PFSK-1 (cell line): ENCODE measurements at regions not wholly inside any gene's neighbourhood (a gene's known extent, or its start where the extent isn't known, plus 50 kb on each side); places are given as distances from the start of the nearest gene placed in this dataset.

Experiments used
- FOXP2 ChIP-seq: optimal IDR thresholded peaks from 2 replicates; pipeline ENCODE3; 2011; ENCODE audit warnings: borderline replicate concordance, control low read depth, inconsistent platforms; ENCODE audit not compliant: insufficient read depth; ENCODE audit errors: extremely low read length, extremely low read depth
- POLR2AphosphoS5 ChIP-seq: IDR thresholded peaks from 2 replicates; pipeline ENCODE4 v1.6.1; 2012; ENCODE audit warnings: low read depth, mild to moderate bottlenecking, control low read depth, low read length, moderate library complexity
- TAF1 ChIP-seq: IDR thresholded peaks from 2 replicates; pipeline ENCODE4 v1.6.1; 2012; ENCODE audit warnings: low read length, control low read depth, borderline replicate concordance; ENCODE audit not compliant: insufficient read depth
- TF ChIP-seq, protein P1 (sequence below), 2 experiments: IDR thresholded peaks; 2 replicates each; pipeline versions ENCODE4 v1.6.1 to v1.8.0; 2011 to 2012; ENCODE audit warnings: low read depth in 2 of 2, low read length in 2 of 2, control low read depth in 1 of 2, inconsistent platforms in 1 of 2, mild to moderate bottlenecking in 1 of 2, moderate library complexity in 1 of 2; ENCODE audit not compliant: insufficient read depth in 1 of 2

DNA sequence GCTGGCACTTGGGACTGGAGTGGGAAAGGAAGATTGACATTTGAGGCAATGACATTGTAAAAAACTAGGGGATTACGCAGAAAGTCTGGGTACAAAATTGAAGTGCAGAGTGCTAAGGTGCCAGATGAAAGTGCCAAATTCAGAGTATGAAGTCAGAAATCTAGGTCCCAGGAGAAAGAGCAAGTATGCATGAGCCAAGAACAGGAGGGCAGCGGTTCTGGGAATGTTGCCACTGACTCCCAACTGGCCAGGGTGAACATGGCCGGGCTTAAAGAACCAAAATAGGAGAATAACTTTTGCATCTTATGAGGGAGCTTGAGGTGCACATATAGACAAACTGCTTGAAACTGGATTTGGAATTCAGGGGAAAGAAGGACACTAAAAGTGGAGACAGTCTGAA, 495.8 kb upstream of the KLF12 start:
- TF ChIP-seq POLR2AphosphoS5 (no peak), TAF1 (no peak), FOXP2 (no peak)
- TF ChIP-seq, protein P1, sequence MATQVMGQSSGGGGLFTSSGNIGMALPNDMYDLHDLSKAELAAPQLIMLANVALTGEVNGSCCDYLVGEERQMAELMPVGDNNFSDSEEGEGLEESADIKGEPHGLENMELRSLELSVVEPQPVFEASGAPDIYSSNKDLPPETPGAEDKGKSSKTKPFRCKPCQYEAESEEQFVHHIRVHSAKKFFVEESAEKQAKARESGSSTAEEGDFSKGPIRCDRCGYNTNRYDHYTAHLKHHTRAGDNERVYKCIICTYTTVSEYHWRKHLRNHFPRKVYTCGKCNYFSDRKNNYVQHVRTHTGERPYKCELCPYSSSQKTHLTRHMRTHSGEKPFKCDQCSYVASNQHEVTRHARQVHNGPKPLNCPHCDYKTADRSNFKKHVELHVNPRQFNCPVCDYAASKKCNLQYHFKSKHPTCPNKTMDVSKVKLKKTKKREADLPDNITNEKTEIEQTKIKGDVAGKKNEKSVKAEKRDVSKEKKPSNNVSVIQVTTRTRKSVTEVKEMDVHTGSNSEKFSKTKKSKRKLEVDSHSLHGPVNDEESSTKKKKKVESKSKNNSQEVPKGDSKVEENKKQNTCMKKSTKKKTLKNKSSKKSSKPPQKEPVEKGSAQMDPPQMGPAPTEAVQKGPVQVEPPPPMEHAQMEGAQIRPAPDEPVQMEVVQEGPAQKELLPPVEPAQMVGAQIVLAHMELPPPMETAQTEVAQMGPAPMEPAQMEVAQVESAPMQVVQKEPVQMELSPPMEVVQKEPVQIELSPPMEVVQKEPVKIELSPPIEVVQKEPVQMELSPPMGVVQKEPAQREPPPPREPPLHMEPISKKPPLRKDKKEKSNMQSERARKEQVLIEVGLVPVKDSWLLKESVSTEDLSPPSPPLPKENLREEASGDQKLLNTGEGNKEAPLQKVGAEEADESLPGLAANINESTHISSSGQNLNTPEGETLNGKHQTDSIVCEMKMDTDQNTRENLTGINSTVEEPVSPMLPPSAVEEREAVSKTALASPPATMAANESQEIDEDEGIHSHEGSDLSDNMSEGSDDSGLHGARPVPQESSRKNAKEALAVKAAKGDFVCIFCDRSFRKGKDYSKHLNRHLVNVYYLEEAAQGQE (IDR thresholded peaks at IDR 0.05; ENCODE audit: insufficient read depth in 1 of 2, low read depth in 2 of 2, low read length in 2 of 2): no peak
